ENCODE measurements at regions not wholly inside any gene's neighbourhood (a gene's known extent, or its start where the extent isn't known, plus 50 kb on each side); places are given as distances from the start of the nearest gene placed in this dataset.

DNA sequence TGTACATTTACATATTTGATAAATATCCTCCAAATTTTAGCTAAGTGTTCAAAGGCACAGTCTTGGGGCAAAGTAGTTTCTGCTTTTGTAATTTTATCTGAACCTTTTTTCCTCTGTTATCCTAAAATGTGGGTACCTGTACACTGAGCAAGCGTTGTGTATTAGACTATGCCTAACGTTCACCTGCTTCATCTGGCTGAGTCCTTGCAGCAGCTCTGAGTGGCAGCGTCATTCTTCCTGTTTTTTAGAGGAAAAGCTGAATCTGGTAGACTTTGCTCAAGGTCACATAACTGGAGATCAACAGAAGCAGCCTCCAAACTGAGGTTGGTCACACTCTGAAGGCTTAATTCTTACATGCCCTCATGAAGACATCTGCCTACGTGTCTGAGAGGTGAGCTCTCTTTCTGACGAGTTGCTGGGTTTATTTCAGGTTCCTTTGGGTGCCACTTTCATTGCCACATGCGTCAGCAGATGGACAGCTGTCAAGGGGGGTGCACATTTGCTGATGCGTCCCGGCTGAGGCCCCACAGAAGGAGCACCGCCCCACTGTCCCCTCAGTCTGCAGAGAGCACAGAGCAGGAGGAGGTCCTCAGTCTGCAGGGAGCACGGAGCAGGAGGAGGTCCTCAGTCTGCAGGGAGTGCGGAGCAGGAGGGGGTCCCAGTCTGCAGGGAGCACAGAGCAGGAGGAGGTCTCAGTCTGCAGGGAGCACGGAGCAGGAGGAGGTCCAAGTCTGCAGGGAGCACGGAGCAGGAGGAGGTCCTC, 406.5 kb upstream of the SHH start:
- Histone ChIP-seq H3K27ac (ENCODE audit: low read length) (no peak overlapping the region), H3K9ac (ENCODE audit: low read length) (no peak overlapping the region), H3K4me3 (ENCODE audit: low read length) (no peak overlapping the region), H2AFZ (ENCODE audit: low read depth, low read length) (no peak overlapping the region), H3K9me2 (ENCODE audit: insufficient read depth, low read length) (no peaks in the 10 kb centered on the region), H3K36me3 (ENCODE audit: insufficient read depth, low read length) (no peaks in the 10 kb centered on the region), H3F3A (ENCODE audit: insufficient read depth, low read length, poor library complexity, severe bottlenecking) (no peaks in the 10 kb centered on the region), H3K79me2 (replicated peaks; ENCODE audit: insufficient read depth, low read length) (no peaks in the 10 kb centered on the region), H3K4me2 (ENCODE audit: low read length) (no peak overlapping the region), H3K27me3 (ENCODE audit: insufficient read depth, low read depth, low read length) (peaks cover 62% of the 10 kb centered on the region), H4K20me1 (ENCODE audit: insufficient read depth) (no peaks in the 10 kb centered on the region), H3K9me3 (ENCODE audit: low read length) (no peaks in the 10 kb centered on the region)
- TF ChIP-seq MXI1 (conservative IDR thresholded peaks at IDR 0.05; ENCODE audit: poor library complexity, severe bottlenecking) (no peak), EP300 (conservative IDR thresholded peaks at IDR 0.05; ENCODE audit: poor library complexity, severe bottlenecking) (no peak), RAD21 (conservative IDR thresholded peaks at IDR 0.05) (no peak), TAF1 (IDR thresholded peaks at IDR 0.05; ENCODE audit: low read depth) (no peak), CTCF (IDR thresholded peaks at IDR 0.05; ENCODE audit: poor library complexity, severe bottlenecking) (no peak), POLR2AphosphoS5 (IDR thresholded peaks at IDR 0.05) (no peak), EZH2 (IDR thresholded peaks at IDR 0.05; ENCODE audit: borderline replicate concordance, insufficient read depth, low read length, poor library complexity, severe bottlenecking) (no peak), SMC3 (conservative IDR thresholded peaks at IDR 0.05; ENCODE audit: poor library complexity) (no peak)
- TF ChIP-seq, protein P1, sequence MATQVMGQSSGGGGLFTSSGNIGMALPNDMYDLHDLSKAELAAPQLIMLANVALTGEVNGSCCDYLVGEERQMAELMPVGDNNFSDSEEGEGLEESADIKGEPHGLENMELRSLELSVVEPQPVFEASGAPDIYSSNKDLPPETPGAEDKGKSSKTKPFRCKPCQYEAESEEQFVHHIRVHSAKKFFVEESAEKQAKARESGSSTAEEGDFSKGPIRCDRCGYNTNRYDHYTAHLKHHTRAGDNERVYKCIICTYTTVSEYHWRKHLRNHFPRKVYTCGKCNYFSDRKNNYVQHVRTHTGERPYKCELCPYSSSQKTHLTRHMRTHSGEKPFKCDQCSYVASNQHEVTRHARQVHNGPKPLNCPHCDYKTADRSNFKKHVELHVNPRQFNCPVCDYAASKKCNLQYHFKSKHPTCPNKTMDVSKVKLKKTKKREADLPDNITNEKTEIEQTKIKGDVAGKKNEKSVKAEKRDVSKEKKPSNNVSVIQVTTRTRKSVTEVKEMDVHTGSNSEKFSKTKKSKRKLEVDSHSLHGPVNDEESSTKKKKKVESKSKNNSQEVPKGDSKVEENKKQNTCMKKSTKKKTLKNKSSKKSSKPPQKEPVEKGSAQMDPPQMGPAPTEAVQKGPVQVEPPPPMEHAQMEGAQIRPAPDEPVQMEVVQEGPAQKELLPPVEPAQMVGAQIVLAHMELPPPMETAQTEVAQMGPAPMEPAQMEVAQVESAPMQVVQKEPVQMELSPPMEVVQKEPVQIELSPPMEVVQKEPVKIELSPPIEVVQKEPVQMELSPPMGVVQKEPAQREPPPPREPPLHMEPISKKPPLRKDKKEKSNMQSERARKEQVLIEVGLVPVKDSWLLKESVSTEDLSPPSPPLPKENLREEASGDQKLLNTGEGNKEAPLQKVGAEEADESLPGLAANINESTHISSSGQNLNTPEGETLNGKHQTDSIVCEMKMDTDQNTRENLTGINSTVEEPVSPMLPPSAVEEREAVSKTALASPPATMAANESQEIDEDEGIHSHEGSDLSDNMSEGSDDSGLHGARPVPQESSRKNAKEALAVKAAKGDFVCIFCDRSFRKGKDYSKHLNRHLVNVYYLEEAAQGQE (IDR thresholded peaks at IDR 0.05; ENCODE audit: borderline replicate concordance): no peak

DNA sequence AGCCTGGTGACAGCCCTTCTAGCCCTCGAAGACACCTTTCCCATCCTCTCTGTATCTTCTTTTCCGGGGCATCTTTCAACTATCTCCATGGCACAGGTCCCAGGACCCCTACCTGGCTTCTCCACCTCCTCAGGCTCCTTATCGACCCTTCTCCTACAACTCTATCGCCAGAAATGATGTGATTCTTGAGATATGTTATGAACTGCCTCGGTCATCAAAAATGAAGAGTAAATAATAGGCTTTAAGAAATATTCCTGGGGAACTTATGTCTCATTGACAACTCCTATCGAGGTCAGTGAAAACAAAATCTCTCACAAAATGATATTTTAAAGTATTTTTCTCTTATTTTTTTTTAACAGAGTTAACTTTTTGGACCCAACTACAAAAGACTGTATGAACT, 405.5 kb upstream of the SHH start:
- Histone ChIP-seq H3K9ac (ENCODE audit: low read length) (no peak overlapping the region), H3K79me2 (replicated peaks; ENCODE audit: insufficient read depth, low read length) (no peaks in the 10 kb centered on the region)

More for the DNA sequence above, 405.5 kb upstream of the SHH start:
- no peak for TF ChIP-seq SMC3 (conservative IDR thresholded peaks at IDR 0.05; ENCODE audit: poor library complexity)
- TF ChIP-seq POLR2AphosphoS5 (IDR thresholded peaks at IDR 0.05): no peak
- TF ChIP-seq, protein P1 (IDR thresholded peaks at IDR 0.05; ENCODE audit: borderline replicate concordance): no peak
- TF ChIP-seq TAF1 (IDR thresholded peaks at IDR 0.05; ENCODE audit: low read depth): no peak
- no peak for TF ChIP-seq EZH2 (IDR thresholded peaks at IDR 0.05; ENCODE audit: borderline replicate concordance, insufficient read depth, low read length, poor library complexity, severe bottlenecking)
- no peak for TF ChIP-seq MXI1 (conservative IDR thresholded peaks at IDR 0.05; ENCODE audit: poor library complexity, severe bottlenecking)
- no peak for TF ChIP-seq EP300 (conservative IDR thresholded peaks at IDR 0.05; ENCODE audit: poor library complexity, severe bottlenecking)
- no peak for TF ChIP-seq CTCF (IDR thresholded peaks at IDR 0.05; ENCODE audit: poor library complexity, severe bottlenecking)
- no peak for TF ChIP-seq RAD21 (conservative IDR thresholded peaks at IDR 0.05)
- Histone ChIP-seq H3F3A (ENCODE audit: insufficient read depth, low read length, poor library complexity, severe bottlenecking) (no peaks in the 10 kb centered on the region), H3K9me3 (ENCODE audit: low read length) (no peaks in the 10 kb centered on the region), H3K27ac (ENCODE audit: low read length) (no peak overlapping the region), H3K27me3 (ENCODE audit: insufficient read depth, low read depth, low read length) (peaks cover 58% of the 10 kb centered on the region), H3K4me2 (ENCODE audit: low read length) (no peak overlapping the region), H4K20me1 (ENCODE audit: insufficient read depth) (no peaks in the 10 kb centered on the region), H2AFZ (ENCODE audit: low read depth, low read length) (no peak overlapping the region), H3K4me3 (ENCODE audit: low read length) (no peak overlapping the region), H3K36me3 (ENCODE audit: insufficient read depth, low read length) (no peaks in the 10 kb centered on the region), H3K9me2 (ENCODE audit: insufficient read depth, low read length) (no peaks in the 10 kb centered on the region)

All from neural cell (in vitro differentiated cells).